CD4-positive, alpha-beta T cell (primary cell): ENCODE measurements at regions not wholly inside any gene's neighbourhood (a gene's known extent, or its start where the extent isn't known, plus 50 kb on each side); places are given as distances from the start of the nearest gene placed in this dataset.

Experiments
- ATAC-seq: fragments of 200-7000 bp; cut with Tn5 transposase; one replicate; pipeline ENCODE4 v1.10.0; 2022; ENCODE audit warnings: mild to moderate bottlenecking; ENCODE audit not compliant: poor library complexity
- CTCF ChIA-PET: fragments of 350-600 bp; sonication (Branson Sonifier 250); formaldehyde crosslinking; loops from one replicate; lab custom pipeline; 2021; ENCODE audit warnings: antibody characterized with exemption, inconsistent platforms; lab: Charles Lee
- POLR2A ChIA-PET: fragments of 350-600 bp; sonication (Branson Sonifier 250); formaldehyde crosslinking; loops from one replicate; lab custom pipeline; 2021; ENCODE audit warnings: antibody characterized with exemption, inconsistent platforms; lab: Charles Lee
- DNase-seq, 14 experiments: peaks; one replicate each; pipeline ENCODE4 v3.0.0-alpha.2; 2013 to 2020; ENCODE audit warnings: mixed read lengths in 2 of 14
- H3K27ac ChIP-seq, 2 donors: one replicate each; pipeline versions ENCODE4 v1.5.1 to v1.7.0; 2013; ENCODE audit warnings: low read length in 2 of 2, low read depth in 1 of 2, mild to moderate bottlenecking in 1 of 2
- H3K27me3 ChIP-seq, 2 experiments: 1 replicate in 1 of 2; 2 replicates in 1 of 2; pipeline versions ENCODE4 v1.6.1 to v1.7.0; 2013; ENCODE audit warnings: low read length in 2 of 2, control low read depth in 1 of 2, mild to moderate bottlenecking in 1 of 2, moderate library complexity in 1 of 2; ENCODE audit not compliant: insufficient read depth in 2 of 2, control insufficient read depth in 1 of 2
- H3K36me3 ChIP-seq: one replicate; pipeline ENCODE4 v1.6.1; 2013; ENCODE audit warnings: low read length, control low read depth; ENCODE audit not compliant: insufficient read depth
- H3K4me1 ChIP-seq: one replicate; pipeline ENCODE4 v1.6.1; 2013; ENCODE audit warnings: low read length, control low read depth; ENCODE audit not compliant: insufficient read depth
- H3K4me3 ChIP-seq: one replicate; pipeline ENCODE4 v1.5.1; 2013; ENCODE audit warnings: mild to moderate bottlenecking, low read length, moderate library complexity
- H3K9me3 ChIP-seq, 2 experiments: 1 replicate in 1 of 2; 2 replicates in 1 of 2; pipeline versions ENCODE4 v1.6.1 to v1.7.0; 2013; ENCODE audit warnings: low read length in 2 of 2, mild to moderate bottlenecking in 2 of 2, control low read depth in 1 of 2, moderate library complexity in 1 of 2; ENCODE audit not compliant: control insufficient read depth in 1 of 2, insufficient read depth in 1 of 2
- H3K27ac Mint-ChIP-seq: one replicate; pipeline ENCODE4 v1.8.0; 2020; ENCODE audit warnings: mixed read lengths
- H3K27me3 Mint-ChIP-seq: one replicate; pipeline ENCODE4 v1.8.0; 2021; ENCODE audit warnings: mixed read lengths
- H3K36me3 Mint-ChIP-seq: one replicate; pipeline ENCODE4 v1.8.0; 2021; ENCODE audit warnings: low read depth, mixed read lengths
- H3K4me1 Mint-ChIP-seq: one replicate; pipeline ENCODE4 v1.8.0; 2021; ENCODE audit warnings: low read depth, mixed read lengths
- H3K4me3 Mint-ChIP-seq: one replicate; pipeline ENCODE4 v1.8.0; 2020; ENCODE audit warnings: mild to moderate bottlenecking, mixed read lengths
- H3K9me3 Mint-ChIP-seq: one replicate; pipeline ENCODE4 v1.8.0; 2020; ENCODE audit warnings: mixed read lengths
- CTCF ChIP-seq: fragments of 200-600 bp; IDR thresholded peaks from one replicate; pipeline ENCODE4 v1.8.0; 2022; ENCODE audit warnings: antibody characterized with exemption, mild to moderate bottlenecking
- intact Hi-C, 2 experiments: fragments of 100-400 bp; cut with DNase I in 1 of 2; cut with micrococcal nuclease in 1 of 2; formaldehyde crosslinking; loops; one replicate each; pipeline versions ENCODE4 v1.15.1 to v1.9.0; 2023 to 2025; cut with DNase I, micrococcal nuclease

- Mint-ChIP-seq H3K36me3 (no peaks in the 10 kb centered on the region), H3K4me1 (no peaks in the 10 kb centered on the region), H3K4me3 (no peak overlapping the region), H3K9me3 (no peaks in the 10 kb centered on the region), H3K27ac (no peak overlapping the region), H3K27me3 (no peaks in the 10 kb centered on the region)
- no peak for DNase-seq
- no peak overlapping the region for H3K27ac ChIP-seq
- H3K4me1 ChIP-seq = no peaks in the 10 kb centered on the region
- H3K9me3 ChIP-seq = no peaks in the 10 kb centered on the region
- no peaks in the 10 kb centered on the region for H3K36me3 ChIP-seq
- H3K4me3 ChIP-seq = no peak overlapping the region
- ChIA-PET POLR2A (no interaction called here), CTCF (no interaction called here)
- intact Hi-C loops = no loop called here
- H3K27me3 ChIP-seq = no peaks in the 10 kb centered on the region
- TF ChIP-seq CTCF = no peak
- ATAC-seq = no peak
Observed at GRCh38 chrX:128335671-128336070, 283.5 kb upstream of the ACTRT1 start.

- Mint-ChIP-seq H3K4me3 (no peak overlapping the region), H3K9me3 (no peaks in the 10 kb centered on the region), H3K27ac (no peak overlapping the region), H3K4me1 (no peaks in the 10 kb centered on the region), H3K36me3 (no peaks in the 10 kb centered on the region), H3K27me3 (no peaks in the 10 kb centered on the region)
- intact Hi-C loops = no loop called here
- Histone ChIP-seq H3K27me3 (no peaks in the 10 kb centered on the region), H3K9me3 (no peaks in the 10 kb centered on the region), H3K27ac (no peak overlapping the region), H3K36me3 (no peaks in the 10 kb centered on the region), H3K4me1 (no peaks in the 10 kb centered on the region), H3K4me3 (no peak overlapping the region)
- ATAC-seq = no peak
- ChIA-PET POLR2A (no interaction called here), CTCF (no interaction called here)
- no peak for TF ChIP-seq CTCF
- DNase-seq = no peak
Observed at GRCh38 chrX:128334821-128335220, 282.6 kb upstream of the ACTRT1 start.

GRCh38 chrX:128310912-128311311 lies 258.7 kb upstream of the ACTRT1 start:
- POLR2A ChIA-PET = no interaction called here

More at GRCh38 chrX:128310912-128311311, 258.7 kb upstream of the ACTRT1 start:
- Histone ChIP-seq H3K4me3 (no peak overlapping the region), H3K4me1 (no peaks in the 10 kb centered on the region), H3K27me3 (no peaks in the 10 kb centered on the region), H3K9me3 (no peaks in the 10 kb centered on the region), H3K27ac (no peak overlapping the region), H3K36me3 (no peaks in the 10 kb centered on the region)
- Mint-ChIP-seq H3K4me1 (no peaks in the 10 kb centered on the region), H3K27ac (no peak overlapping the region), H3K4me3 (no peak overlapping the region), H3K27me3 (no peaks in the 10 kb centered on the region), H3K36me3 (no peaks in the 10 kb centered on the region), H3K9me3 (peaks cover 3% of the 10 kb centered on the region)
- CTCF ChIA-PET = no interaction called here
- intact Hi-C loops = no loop called here
- no peak for TF ChIP-seq CTCF
- DNase-seq (no peak), ATAC-seq (no peak)
